Activated T-helper 1 cell treated with anti-CD3 and anti-CD28 coated beads, Interleukin-12 subunit alpha, Interleukin-12 subunit beta, Interleukin-2, Interleukin-4 antibody, amounts not matched to agents 30 ng/mL and 10 ng/mL and 1 ng/mL, durations not matched to agents 14 hours and 24 hours and 36 hours (primary cell): ENCODE measurements at regions not wholly inside any gene's neighbourhood (a gene's known extent, or its start where the extent isn't known, plus 50 kb on each side); places are given as distances from the start of the nearest gene placed in this dataset.

Source experiments
- DNase-seq: peaks from one replicate; pipeline ENCODE4 v3.0.0; 2021; ENCODE audit warnings: low spot score
- H3K27ac Mint-ChIP-seq: one replicate; pipeline ENCODE4 v1.8.0; 2021; ENCODE audit warnings: mild to moderate bottlenecking, mixed read lengths
- H3K27me3 Mint-ChIP-seq: one replicate; pipeline ENCODE4 v1.8.0; 2022; ENCODE audit warnings: mild to moderate bottlenecking, moderate library complexity, mixed read lengths; ENCODE audit not compliant: insufficient read depth
- H3K36me3 Mint-ChIP-seq: one replicate; pipeline ENCODE4 v1.8.0; 2021; ENCODE audit warnings: low read depth, mixed read lengths
- H3K4me1 Mint-ChIP-seq: one replicate; pipeline ENCODE4 v1.8.0; 2021; ENCODE audit warnings: low read depth, mixed read lengths
- H3K4me3 Mint-ChIP-seq: one replicate; pipeline ENCODE4 v1.8.0; 2021; ENCODE audit warnings: mild to moderate bottlenecking, moderate library complexity, mixed read lengths
- H3K9me3 Mint-ChIP-seq: one replicate; pipeline ENCODE4 v1.8.0; 2021; ENCODE audit warnings: mixed read lengths
- intact Hi-C: fragments of 100-400 bp; cut with micrococcal nuclease; formaldehyde crosslinking; loops from one replicate; pipeline ENCODE4 v1.15.1; 2024

DNA sequence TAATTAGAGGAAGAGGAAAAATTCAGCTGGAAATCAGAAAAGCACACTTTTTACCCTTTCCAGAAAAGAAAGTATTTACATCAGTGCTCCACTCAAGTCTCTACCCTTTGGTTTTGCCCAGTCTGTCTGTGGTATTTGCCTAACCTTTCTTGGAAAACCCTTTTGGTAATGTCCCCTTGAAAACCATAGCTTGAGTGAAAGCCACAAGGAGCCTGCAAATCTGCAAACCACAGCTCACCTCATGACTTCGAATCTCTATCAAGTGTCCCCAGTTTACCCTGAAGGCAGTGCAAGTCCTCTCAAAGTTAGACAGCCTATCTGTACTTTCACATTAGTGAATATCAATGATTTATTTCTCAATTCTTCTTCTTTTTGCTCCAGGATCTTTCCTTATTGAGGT is 162.1 kb upstream of the TSLP start:
- Mint-ChIP-seq H3K27me3 (peaks cover 4% of the 10 kb centered on the region), H3K4me1 (no peaks in the 10 kb centered on the region), H3K27ac (no peak overlapping the region), H3K4me3 (no peak overlapping the region), H3K36me3 (no peaks in the 10 kb centered on the region), H3K9me3 (no peaks in the 10 kb centered on the region)
- intact Hi-C loops, result no loop called here
- DNase-seq, result no peak

DNA sequence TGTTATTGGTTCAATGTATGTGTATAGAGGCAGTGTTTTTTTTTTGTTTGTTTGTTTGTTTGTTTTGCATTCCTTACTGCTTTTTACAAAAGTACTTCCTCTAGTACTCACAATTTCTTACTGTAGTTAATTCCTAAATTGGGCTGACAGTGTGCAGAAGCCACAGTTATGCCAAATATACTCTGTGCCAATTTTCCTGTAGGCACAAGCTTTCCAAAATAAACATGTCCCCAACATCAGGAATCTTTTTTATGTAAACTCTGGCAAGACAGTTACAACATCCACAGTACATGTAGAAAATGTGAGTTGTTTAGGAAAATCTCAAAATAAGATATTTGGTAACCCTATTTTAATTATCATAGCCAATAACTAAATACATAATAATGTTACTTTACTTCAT is 161.6 kb upstream of the TSLP start:
- peaks cover 4% of the 10 kb centered on the region for H3K27me3 Mint-ChIP-seq
- no peaks in the 10 kb centered on the region for H3K36me3 Mint-ChIP-seq
- no peak overlapping the region for H3K4me3 Mint-ChIP-seq
- intact Hi-C loops, result no loop called here
- no peaks in the 10 kb centered on the region for H3K4me1 Mint-ChIP-seq
- DNase-seq, result no peak
- H3K9me3 Mint-ChIP-seq, result no peaks in the 10 kb centered on the region
- no peak overlapping the region for H3K27ac Mint-ChIP-seq

DNA sequence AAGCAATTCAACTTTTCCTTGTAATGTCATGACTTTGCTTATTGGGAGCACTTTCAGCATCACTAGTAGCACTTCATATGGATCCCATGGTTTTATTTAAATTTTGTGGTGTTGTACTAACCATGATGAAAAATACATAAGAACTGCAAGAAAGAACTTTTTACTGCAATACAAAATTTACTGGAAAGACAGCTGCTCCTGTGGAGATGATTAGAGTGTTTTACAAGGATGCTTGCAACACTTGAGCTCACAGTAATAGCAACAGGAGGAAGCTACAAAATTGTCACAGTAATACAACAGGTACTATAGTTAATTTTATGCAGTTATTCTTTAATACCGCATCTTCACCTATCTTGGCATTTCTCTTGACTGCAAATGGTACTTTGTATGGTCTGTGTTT is 158.3 kb upstream of the TSLP start:
- intact Hi-C loops, result no loop called here
- Mint-ChIP-seq H3K4me3 (no peak overlapping the region), H3K4me1 (no peaks in the 10 kb centered on the region), H3K27me3 (peaks cover 6% of the 10 kb centered on the region), H3K9me3 (no peaks in the 10 kb centered on the region), H3K36me3 (no peaks in the 10 kb centered on the region), H3K27ac (no peak overlapping the region)
- no peak for DNase-seq

DNA sequence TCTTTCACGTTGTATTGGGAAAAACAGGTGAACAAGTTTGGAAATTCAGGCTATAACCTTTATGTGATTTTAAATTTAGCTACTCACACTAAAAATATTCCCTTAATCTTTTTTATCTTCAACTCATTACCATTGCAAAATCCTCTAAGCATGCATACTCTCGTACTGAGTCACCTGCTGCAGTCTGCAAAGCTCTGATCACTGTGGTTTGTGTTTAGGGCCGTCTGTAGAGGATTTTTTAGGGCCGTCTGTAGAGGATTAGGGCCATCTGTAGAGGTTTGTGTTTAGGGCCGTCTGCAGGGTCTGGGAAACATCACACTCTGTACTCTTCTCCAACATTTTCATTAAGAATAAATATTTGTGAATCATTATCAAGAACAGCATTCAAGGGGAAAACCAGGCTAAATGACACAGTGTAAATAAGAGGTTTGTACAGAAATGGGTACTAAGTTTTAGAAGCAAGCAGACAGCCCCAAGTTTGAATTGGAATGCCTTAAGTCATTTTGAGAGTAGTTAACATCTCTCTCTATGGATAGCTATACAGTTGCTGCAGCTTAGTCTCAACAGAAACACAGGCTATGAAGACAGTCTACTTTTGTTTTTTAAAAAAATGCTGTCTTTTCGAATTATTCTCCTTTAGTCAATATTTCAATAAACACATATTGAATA is 155.0 kb upstream of the TSLP start:
- H3K4me1 Mint-ChIP-seq, result no peaks in the 10 kb centered on the region

DNA sequence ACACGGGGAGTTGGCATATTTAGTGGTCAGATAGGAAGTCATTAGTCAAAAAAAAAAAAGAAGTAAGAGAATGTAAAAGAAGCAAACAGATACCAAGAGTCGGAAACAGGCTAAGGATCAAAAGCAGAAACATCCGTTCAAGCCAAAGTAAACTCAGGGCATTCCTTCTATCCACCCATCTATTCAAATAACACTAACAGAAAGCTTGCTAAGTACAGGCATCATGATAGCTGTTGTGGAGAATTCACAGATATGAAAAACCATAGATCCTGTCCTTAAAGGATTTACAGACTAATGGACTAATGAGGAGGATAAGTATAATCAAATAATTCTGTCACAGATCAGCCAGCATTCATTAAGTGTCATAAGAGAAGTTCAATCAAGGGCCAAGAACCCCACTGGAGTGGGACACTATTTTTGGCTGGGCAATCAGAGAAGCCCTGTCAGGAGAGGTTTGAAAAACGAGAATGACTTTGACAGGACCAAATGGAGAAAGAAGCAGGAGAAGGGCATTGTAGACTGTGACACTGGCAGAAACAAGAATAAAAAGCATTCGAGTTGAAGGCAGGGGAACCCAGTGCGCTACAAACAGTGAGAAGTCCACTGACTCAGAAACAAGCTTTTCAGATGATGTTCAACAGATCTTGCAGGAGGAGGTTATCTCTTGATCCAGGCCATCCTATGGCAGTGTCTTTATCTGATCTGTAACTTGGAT is 154.2 kb upstream of the TSLP start:
- no peaks in the 10 kb centered on the region for H3K9me3 Mint-ChIP-seq
- H3K36me3 Mint-ChIP-seq, result no peaks in the 10 kb centered on the region
- peaks cover 6% of the 10 kb centered on the region for H3K27me3 Mint-ChIP-seq
- H3K4me3 Mint-ChIP-seq, result no peak overlapping the region
- intact Hi-C loops, result no loop called here
- DNase-seq, result no peak
- no peaks in the 10 kb centered on the region for H3K4me1 Mint-ChIP-seq
- no peak overlapping the region for H3K27ac Mint-ChIP-seq

More for the DNA sequence above, 155.0 kb upstream of the TSLP start:
- Mint-ChIP-seq H3K9me3 (no peaks in the 10 kb centered on the region), H3K27ac (no peak overlapping the region), H3K36me3 (no peaks in the 10 kb centered on the region), H3K4me3 (no peak overlapping the region), H3K27me3 (peaks cover 6% of the 10 kb centered on the region)
- intact Hi-C loops, result no loop called here
- no peak for DNase-seq

DNA sequence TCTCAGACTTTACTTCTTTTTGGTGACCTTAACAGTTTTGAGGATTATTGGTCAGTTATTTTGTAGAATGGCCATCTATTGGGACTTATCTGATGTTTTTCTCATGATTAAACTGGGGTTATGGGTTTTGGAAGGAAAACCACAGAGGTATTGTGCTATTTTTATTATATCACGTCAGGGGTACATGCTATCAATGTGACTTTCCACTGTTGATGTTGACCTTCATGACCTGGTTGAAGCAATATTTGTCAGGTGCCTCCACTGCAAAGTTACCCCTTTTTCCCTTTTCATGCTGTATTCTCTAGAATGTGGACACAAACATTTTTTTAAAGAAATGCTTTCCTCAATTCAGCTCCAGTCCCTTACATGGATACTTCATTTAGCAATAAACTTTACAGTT is 152.8 kb upstream of the TSLP start:
- Mint-ChIP-seq H3K27me3 (peaks cover 10% of the 10 kb centered on the region), H3K27ac (no peak overlapping the region), H3K4me1 (no peaks in the 10 kb centered on the region), H3K9me3 (no peaks in the 10 kb centered on the region), H3K4me3 (no peak overlapping the region), H3K36me3 (no peaks in the 10 kb centered on the region)
- intact Hi-C loops, result no loop called here
- no peak for DNase-seq

DNA sequence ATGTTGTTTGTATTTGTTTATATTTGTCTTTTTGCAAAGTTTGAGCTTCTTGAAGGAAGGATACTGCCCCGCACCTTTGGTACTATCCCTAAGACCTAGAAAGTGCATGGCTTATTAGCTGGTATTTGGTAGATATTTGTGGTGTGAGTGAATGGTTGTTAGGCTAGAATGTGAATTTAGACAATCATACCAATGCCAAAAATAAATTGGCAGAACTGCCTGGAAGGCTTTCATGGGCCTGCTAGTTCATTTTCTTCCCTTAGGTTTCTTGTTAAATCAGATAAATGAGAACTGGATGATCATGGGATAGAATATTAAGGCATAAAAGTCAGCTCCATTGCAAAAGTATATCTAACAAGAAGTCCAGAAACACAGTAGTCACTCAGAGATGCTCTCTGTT is 147.5 kb upstream of the TSLP start:
- no peak for DNase-seq
- intact Hi-C loops, result no loop called here
- no peaks in the 10 kb centered on the region for H3K9me3 Mint-ChIP-seq
- peaks cover 4% of the 10 kb centered on the region for H3K27me3 Mint-ChIP-seq
- no peak overlapping the region for H3K27ac Mint-ChIP-seq
- H3K36me3 Mint-ChIP-seq, result no peaks in the 10 kb centered on the region
- no peak overlapping the region for H3K4me3 Mint-ChIP-seq
- H3K4me1 Mint-ChIP-seq, result no peaks in the 10 kb centered on the region

DNA sequence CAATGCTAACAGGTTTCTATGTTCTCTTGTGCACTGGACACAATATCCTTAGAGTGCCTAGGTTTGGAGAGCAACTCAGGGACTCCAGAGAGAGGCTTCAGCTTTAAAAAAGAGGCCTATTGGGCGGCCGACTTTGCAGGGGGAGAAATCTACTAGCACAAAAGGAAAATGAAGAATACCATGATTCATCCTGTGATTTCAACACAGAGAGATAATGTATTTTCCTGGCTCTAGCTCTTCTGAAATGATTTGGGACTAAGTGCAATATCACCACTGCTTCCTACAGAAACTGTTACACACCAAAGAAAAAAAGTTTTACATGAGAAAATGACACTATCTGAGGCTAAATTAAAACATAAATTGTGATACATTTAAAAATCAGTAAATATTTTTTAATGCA is 146.1 kb upstream of the TSLP start:
- Mint-ChIP-seq H3K27me3 (peaks cover 4% of the 10 kb centered on the region), H3K9me3 (no peaks in the 10 kb centered on the region), H3K4me1 (no peaks in the 10 kb centered on the region), H3K27ac (no peak overlapping the region), H3K36me3 (no peaks in the 10 kb centered on the region), H3K4me3 (no peak overlapping the region)
- DNase-seq, result no peak
- intact Hi-C loops, result no loop called here

DNA sequence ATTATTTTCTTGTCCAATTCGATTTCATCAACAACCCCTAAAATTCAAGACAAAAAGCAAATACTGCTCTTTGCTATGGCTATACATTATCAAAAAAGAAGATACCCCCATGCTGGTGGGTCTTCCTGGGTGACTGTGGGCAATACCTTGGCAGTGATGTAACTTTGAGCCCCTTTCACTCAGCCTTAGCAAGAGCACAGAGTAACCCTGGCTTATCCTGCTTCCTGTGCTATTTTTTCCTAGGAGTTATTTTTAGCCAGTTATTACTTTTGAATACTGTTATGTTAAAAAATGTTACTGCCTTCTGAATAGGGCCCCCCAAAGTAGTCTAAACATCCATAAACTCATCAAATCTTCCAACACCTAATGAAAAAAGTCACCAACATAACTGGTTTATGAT is 145.6 kb upstream of the TSLP start:
- peaks cover 4% of the 10 kb centered on the region for H3K27me3 Mint-ChIP-seq
- no peaks in the 10 kb centered on the region for H3K9me3 Mint-ChIP-seq
- no peaks in the 10 kb centered on the region for H3K36me3 Mint-ChIP-seq
- no peaks in the 10 kb centered on the region for H3K4me1 Mint-ChIP-seq
- intact Hi-C loops, result no loop called here
- H3K4me3 Mint-ChIP-seq, result no peak overlapping the region
- DNase-seq, result no peak
- no peak overlapping the region for H3K27ac Mint-ChIP-seq

DNA sequence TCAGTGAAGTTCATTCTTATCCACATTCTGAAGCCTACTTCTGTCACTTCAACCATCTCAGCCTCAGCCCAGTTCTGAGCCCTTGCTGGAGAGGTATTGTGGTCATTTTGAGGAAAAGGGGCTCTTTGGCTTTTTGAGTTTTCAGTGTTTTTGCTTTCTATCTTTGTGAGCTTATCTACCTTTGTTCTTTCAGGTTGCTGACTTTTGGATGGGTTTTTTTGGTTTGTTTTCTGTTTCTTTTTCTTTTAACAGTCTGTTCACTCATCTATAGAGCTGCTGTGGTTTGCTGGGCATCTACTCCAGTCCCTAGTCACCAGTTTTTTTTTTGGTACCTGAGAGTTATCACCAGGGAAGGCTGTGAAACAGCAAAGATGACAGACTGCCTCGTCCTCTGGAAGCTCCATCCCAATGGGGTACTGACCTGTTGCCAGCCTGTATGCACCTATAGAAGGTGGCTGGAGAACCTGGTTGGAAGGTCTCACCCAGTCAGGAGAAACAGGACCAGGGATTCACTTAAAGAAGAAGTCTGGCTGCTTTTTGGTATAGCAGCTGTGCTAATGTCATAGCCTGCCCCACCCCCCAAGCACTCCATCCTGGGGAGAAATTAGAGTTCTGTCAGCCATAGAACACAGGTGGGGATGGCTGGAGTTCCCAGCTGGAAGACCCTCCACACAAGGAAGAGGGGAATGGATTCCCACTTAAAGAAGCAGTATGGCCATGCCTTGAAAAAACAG is 138.6 kb upstream of the TSLP start:
- DNase-seq, result no peak
- Mint-ChIP-seq H3K4me3 (no peak overlapping the region), H3K27me3 (peaks cover 5% of the 10 kb centered on the region), H3K4me1 (no peaks in the 10 kb centered on the region), H3K9me3 (no peaks in the 10 kb centered on the region), H3K36me3 (no peaks in the 10 kb centered on the region), H3K27ac (no peak overlapping the region)
- intact Hi-C loops, result no loop called here

DNA sequence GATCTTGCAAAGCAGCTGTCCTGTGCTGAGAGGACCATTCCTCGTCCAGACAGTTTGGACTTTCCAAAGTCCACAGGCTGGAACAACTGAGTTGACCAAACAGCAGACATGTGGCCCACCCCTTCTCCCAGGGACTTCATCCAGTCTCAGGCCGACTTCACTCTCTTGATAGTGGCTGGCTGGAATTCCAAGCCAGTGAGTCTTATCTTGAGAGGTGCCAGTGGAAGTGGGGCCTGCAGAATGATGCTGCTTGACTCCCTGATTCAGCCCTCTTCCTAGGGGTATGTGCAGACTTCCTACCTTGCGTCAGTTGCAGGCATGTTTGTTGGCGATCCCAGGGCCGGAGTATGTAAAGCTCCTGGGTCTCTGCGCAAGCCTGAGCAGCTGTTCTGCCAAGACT is 131.4 kb upstream of the TSLP start:
- intact Hi-C loops, result no loop called here
- no peaks in the 10 kb centered on the region for H3K27me3 Mint-ChIP-seq
- H3K9me3 Mint-ChIP-seq, result no peaks in the 10 kb centered on the region
- no peak overlapping the region for H3K27ac Mint-ChIP-seq
- DNase-seq, result no peak
- no peaks in the 10 kb centered on the region for H3K4me1 Mint-ChIP-seq
- no peak overlapping the region for H3K4me3 Mint-ChIP-seq
- no peaks in the 10 kb centered on the region for H3K36me3 Mint-ChIP-seq

DNA sequence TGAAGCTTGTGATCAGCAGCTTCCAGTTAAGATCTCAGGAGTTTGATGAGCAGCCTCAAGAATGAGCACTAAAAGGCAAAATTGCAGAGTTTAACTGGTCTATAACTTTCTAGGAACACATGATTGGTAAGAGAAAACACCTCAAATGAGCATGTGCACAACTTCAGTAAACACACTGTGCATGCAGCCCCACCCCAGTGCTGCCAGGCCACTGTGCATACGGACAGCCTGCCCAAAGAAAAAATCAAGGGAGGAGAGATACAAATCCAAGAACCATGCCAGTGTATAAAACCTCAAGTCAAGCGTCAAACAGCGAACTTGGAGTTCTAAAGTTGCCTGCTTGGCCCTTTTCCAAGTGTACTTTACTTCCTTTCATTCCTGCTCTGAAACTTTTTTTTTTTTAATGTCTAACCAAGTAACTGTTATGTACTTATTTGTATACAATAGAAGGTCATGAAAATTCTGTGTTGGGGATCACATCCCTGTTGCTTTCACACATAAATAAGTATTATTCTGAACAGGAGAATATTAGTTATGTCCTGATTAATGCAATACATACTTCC is 125.6 kb upstream of the TSLP start:
- Mint-ChIP-seq H3K4me3 (no peak overlapping the region), H3K4me1 (no peaks in the 10 kb centered on the region), H3K9me3 (no peaks in the 10 kb centered on the region), H3K27me3 (no peaks in the 10 kb centered on the region), H3K36me3 (no peaks in the 10 kb centered on the region), H3K27ac (no peak overlapping the region)
- intact Hi-C loops, result no loop called here
- DNase-seq, result no peak

DNA sequence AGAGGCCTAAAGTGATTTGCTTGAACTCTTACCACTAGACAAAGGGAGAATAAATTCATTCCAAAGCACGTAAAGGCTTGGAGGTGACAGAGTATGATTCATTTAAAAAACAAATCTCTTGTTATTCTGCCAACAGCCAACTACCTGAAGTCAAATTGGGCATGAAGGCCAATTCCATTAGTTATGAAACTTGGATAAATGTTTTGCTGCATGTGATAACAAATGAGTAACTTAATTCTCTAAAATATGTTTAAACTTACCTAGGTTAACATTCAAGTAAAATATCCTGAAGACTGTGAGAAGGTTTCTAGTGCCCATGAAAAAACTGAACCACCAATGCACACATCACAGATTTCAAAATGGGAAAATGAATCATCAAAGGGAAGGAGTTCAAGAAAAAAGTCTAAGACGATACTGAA is 120.1 kb upstream of the TSLP start:
- intact Hi-C loops, result no loop called here

More for the DNA sequence above, 120.1 kb upstream of the TSLP start:
- DNase-seq, result no peak
- no peaks in the 10 kb centered on the region for H3K9me3 Mint-ChIP-seq
- H3K27me3 Mint-ChIP-seq, result no peaks in the 10 kb centered on the region
- H3K27ac Mint-ChIP-seq, result no peak overlapping the region
- H3K4me1 Mint-ChIP-seq, result no peaks in the 10 kb centered on the region
- no peak overlapping the region for H3K4me3 Mint-ChIP-seq
- no peaks in the 10 kb centered on the region for H3K36me3 Mint-ChIP-seq
